ENCODE measurements at regions not wholly inside any gene's neighbourhood (a gene's known extent, or its start where the extent isn't known, plus 50 kb on each side); places are given as distances from the start of the nearest gene placed in this dataset.

GRCh38 chr22:22397292-22397870, 111.2 kb downstream of the ZNF280B start:
- DNase-seq: no peak

GRCh38 chr22:22397875-22398524, 110.5 kb downstream of the ZNF280B start:
- no peak for DNase-seq

GRCh38 chr22:22398530-22399327, 109.8 kb downstream of the ZNF280B start:
- DNase-seq: no peak

GRCh38 chr22:22400099-22400498, 108.4 kb downstream of the ZNF280B start:
- no peak for DNase-seq

GRCh38 chr22:22400964-22401363, 107.6 kb downstream of the ZNF280B start:
- no peak for DNase-seq

- DNase-seq: no peak
Measured at GRCh38 chr22:22401381-22401780, 107.2 kb downstream of the ZNF280B start.

GRCh38 chr22:22403306-22403705, 105.2 kb downstream of the ZNF280B start:
- DNase-seq: no peak

- no peak for DNase-seq
Measured at GRCh38 chr22:22403771-22404170, 104.8 kb downstream of the ZNF280B start.

GRCh38 chr22:22404598-22405284, 103.8 kb downstream of the ZNF280B start:
- no peak for DNase-seq

- DNase-seq: no peak
Measured at GRCh38 chr22:22406445-22407027, 102.0 kb downstream of the ZNF280B start.

GRCh38 chr22:22407061-22407460, 101.5 kb downstream of the ZNF280B start:
- DNase-seq: no peak

GRCh38 chr22:22408269-22408668, 100.3 kb downstream of the ZNF280B start:
- DNase-seq: no peak

- DNase-seq: no peak
Measured at GRCh38 chr22:22408731-22409696, 99.5 kb downstream of the ZNF280B start.

GRCh38 chr22:22410121-22410520, 98.4 kb downstream of the ZNF280B start:
- no peak for DNase-seq

GRCh38 chr22:22410677-22411076, 97.9 kb downstream of the ZNF280B start:
- DNase-seq: no peak

GRCh38 chr22:22414266-22414665, 94.3 kb downstream of the ZNF280B start:
- no peak for DNase-seq

GRCh38 chr22:22417495-22418162, 90.9 kb downstream of the ZNF280B start:
- DNase-seq: no peak

- DNase-seq: no peak
Measured at GRCh38 chr22:22418163-22418549, 90.4 kb downstream of the ZNF280B start.

- DNase-seq: no peak
Measured at GRCh38 chr22:22418957-22419356, 89.6 kb downstream of the ZNF280B start.

- DNase-seq: no peak
Measured at GRCh38 chr22:22420580-22420979, 88.0 kb downstream of the ZNF280B start.

GRCh38 chr22:22421392-22421791, 87.2 kb downstream of the ZNF280B start:
- DNase-seq: no peak
